Fibroblast of villous mesenchyme (primary cell): ENCODE measurements at regions not wholly inside any gene's neighbourhood (a gene's known extent, or its start where the extent isn't known, plus 50 kb on each side); places are given as distances from the start of the nearest gene placed in this dataset.

Source experiments
- DNase-seq: peaks from one replicate; pipeline ENCODE4 v3.0.0-alpha.2; 2010; ENCODE audit warnings: low read depth
- H3K4me3 ChIP-seq: 2 replicates; pipeline ENCODE4 v1.5.1; 2011; ENCODE audit warnings: low read depth, mild to moderate bottlenecking, low read length
- CTCF ChIP-seq: IDR thresholded peaks from 2 replicates; pipeline ENCODE4 v1.5.1; 2012; ENCODE audit warnings: low read depth, mild to moderate bottlenecking, low read length; ENCODE audit not compliant: insufficient read depth

- DNase-seq: no peak
- no peak overlapping the region for H3K4me3 ChIP-seq
- TF ChIP-seq CTCF: no peak
These were observed 304.6 kb downstream of the ABCC12 start for GRCh38 chr16:47851146-47851545.

GRCh38 chr16:47849736-47850135, 306.1 kb downstream of the ABCC12 start:
- TF ChIP-seq CTCF: no peak
- no peak overlapping the region for H3K4me3 ChIP-seq
- no peak for DNase-seq

GRCh38 chr16:47848421-47849109, 307.2 kb downstream of the ABCC12 start:
- DNase-seq: no peak
- no peak overlapping the region for H3K4me3 ChIP-seq
- no peak for TF ChIP-seq CTCF

GRCh38 chr16:47847220-47847970, 308.4 kb downstream of the ABCC12 start:
- TF ChIP-seq CTCF: no peak
- H3K4me3 ChIP-seq: no peak overlapping the region
- no peak for DNase-seq

GRCh38 chr16:47834485-47835024, 321.2 kb downstream of the ABCC12 start:
- TF ChIP-seq CTCF: no peak
- no peak for DNase-seq
- no peak overlapping the region for H3K4me3 ChIP-seq

GRCh38 chr16:47833771-47834170, 322.0 kb downstream of the ABCC12 start:
- H3K4me3 ChIP-seq: no peak overlapping the region
- no peak for DNase-seq
- TF ChIP-seq CTCF: no peak
